Activated B cell treated with CpG ODN at 0.5 μM for 24 hours (primary cell): ENCODE measurements at regions not wholly inside any gene's neighbourhood (a gene's known extent, or its start where the extent isn't known, plus 50 kb on each side); places are given as distances from the start of the nearest gene placed in this dataset.

Experiments used
- ATAC-seq: fragments of 200-7000 bp; cut with Tn5 transposase; one replicate; pipeline ENCODE4 v1.10.0; 2021; ENCODE audit warnings: low read depth, mild to moderate bottlenecking, moderate library complexity
- CTCF ChIA-PET: fragments of 350-600 bp; sonication (Branson Sonifier 250); formaldehyde crosslinking; loops from one replicate; lab custom pipeline; 2021; ENCODE audit warnings: antibody characterized with exemption; lab: Charles Lee
- POLR2A ChIA-PET: fragments of 350-600 bp; sonication (Branson Sonifier 250); formaldehyde crosslinking; loops from one replicate; lab custom pipeline; 2021; ENCODE audit warnings: antibody characterized with exemption; lab: Charles Lee
- DNase-seq: peaks from one replicate; pipeline ENCODE4 v3.0.0; 2022
- H3K27ac Mint-ChIP-seq: one replicate; pipeline ENCODE4 v1.8.0; 2020; ENCODE audit warnings: mixed read lengths
- H3K27me3 Mint-ChIP-seq: one replicate; pipeline ENCODE4 v1.8.0; 2021; ENCODE audit warnings: mixed read lengths
- H3K36me3 Mint-ChIP-seq: one replicate; pipeline ENCODE4 v1.8.0; 2021; ENCODE audit warnings: low read depth, mixed read lengths
- H3K4me1 Mint-ChIP-seq: one replicate; pipeline ENCODE4 v1.8.0; 2021; ENCODE audit warnings: mixed read lengths
- H3K4me3 Mint-ChIP-seq: one replicate; pipeline ENCODE4 v1.8.0; 2020; ENCODE audit warnings: mild to moderate bottlenecking, mixed read lengths
- H3K9me3 Mint-ChIP-seq: one replicate; pipeline ENCODE4 v1.8.0; 2020; ENCODE audit warnings: mixed read lengths
- CTCF ChIP-seq: fragments of 200-600 bp; IDR thresholded peaks from one replicate; pipeline ENCODE4 v1.8.0; 2022; ENCODE audit warnings: antibody characterized with exemption, mild to moderate bottlenecking
- intact Hi-C: fragments of 100-400 bp; cut with micrococcal nuclease; formaldehyde crosslinking; loops from one replicate; pipeline ENCODE4 v1.15.1; 2024

GRCh38 chr6:19086480-19086879 lies 699.3 kb downstream of the RNF144B start:
- Mint-ChIP-seq H3K9me3 (peaks cover 5% of the 10 kb centered on the region), H3K36me3 (no peaks in the 10 kb centered on the region), H3K27me3 (no peaks in the 10 kb centered on the region), H3K4me3 (no peak overlapping the region), H3K4me1 (no peaks in the 10 kb centered on the region), H3K27ac (no peak overlapping the region)
- CTCF ChIA-PET = no interaction called here
- intact Hi-C loops = no loop called here
- POLR2A ChIA-PET = no interaction called here
- no peak for DNase-seq
- no peak for ATAC-seq
- no peak for TF ChIP-seq CTCF

GRCh38 chr6:19087296-19087695 lies 700.1 kb downstream of the RNF144B start:
- Mint-ChIP-seq H3K27me3 (no peaks in the 10 kb centered on the region), H3K4me1 (no peaks in the 10 kb centered on the region), H3K27ac (no peak overlapping the region), H3K4me3 (no peak overlapping the region), H3K9me3 (peaks cover 3% of the 10 kb centered on the region), H3K36me3 (no peaks in the 10 kb centered on the region)
- no peak for TF ChIP-seq CTCF
- CTCF ChIA-PET = no interaction called here
- intact Hi-C loops = no loop called here
- ATAC-seq = no peak
- POLR2A ChIA-PET = no interaction called here
- DNase-seq = no peak

GRCh38 chr6:19087897-19088296 lies 700.7 kb downstream of the RNF144B start:
- ChIA-PET CTCF (no interaction called here), POLR2A (no interaction called here)
- no peaks in the 10 kb centered on the region for H3K36me3 Mint-ChIP-seq
- no peaks in the 10 kb centered on the region for H3K4me1 Mint-ChIP-seq
- no peaks in the 10 kb centered on the region for H3K27me3 Mint-ChIP-seq
- H3K4me3 Mint-ChIP-seq = no peak overlapping the region
- no peak for TF ChIP-seq CTCF
- ATAC-seq = no peak
- no peak for DNase-seq
- no peak overlapping the region for H3K27ac Mint-ChIP-seq
- H3K9me3 Mint-ChIP-seq = peaks cover 3% of the 10 kb centered on the region
- intact Hi-C loops = no loop called here

- H3K36me3 Mint-ChIP-seq = no peaks in the 10 kb centered on the region
- no peak overlapping the region for H3K27ac Mint-ChIP-seq
- TF ChIP-seq CTCF = no peak
- ATAC-seq (no peak), DNase-seq (no peak)
- H3K27me3 Mint-ChIP-seq = no peaks in the 10 kb centered on the region
- H3K4me3 Mint-ChIP-seq = no peak overlapping the region
- peaks cover 22% of the 10 kb centered on the region for H3K9me3 Mint-ChIP-seq
- intact Hi-C loops = no loop called here
- POLR2A ChIA-PET = no interaction called here
- CTCF ChIA-PET = no interaction called here
- H3K4me1 Mint-ChIP-seq = no peaks in the 10 kb centered on the region
Observed at GRCh38 chr6:19100752-19101151, 713.6 kb downstream of the RNF144B start.

- no peaks in the 10 kb centered on the region for H3K27me3 Mint-ChIP-seq
- no peaks in the 10 kb centered on the region for H3K4me1 Mint-ChIP-seq
- H3K36me3 Mint-ChIP-seq = no peaks in the 10 kb centered on the region
- peaks cover 32% of the 10 kb centered on the region for H3K9me3 Mint-ChIP-seq
- POLR2A ChIA-PET = no interaction called here
- intact Hi-C loops = no loop called here
- no peak for ATAC-seq
- DNase-seq = no peak
- CTCF ChIA-PET = no interaction called here
- no peak overlapping the region for H3K27ac Mint-ChIP-seq
- no peak for TF ChIP-seq CTCF
- no peak overlapping the region for H3K4me3 Mint-ChIP-seq
Observed at GRCh38 chr6:19102936-19103335, 715.8 kb downstream of the RNF144B start.
